ENCODE measurements at regions not wholly inside any gene's neighbourhood (a gene's known extent, or its start where the extent isn't known, plus 50 kb on each side); places are given as distances from the start of the nearest gene placed in this dataset.

DNA sequence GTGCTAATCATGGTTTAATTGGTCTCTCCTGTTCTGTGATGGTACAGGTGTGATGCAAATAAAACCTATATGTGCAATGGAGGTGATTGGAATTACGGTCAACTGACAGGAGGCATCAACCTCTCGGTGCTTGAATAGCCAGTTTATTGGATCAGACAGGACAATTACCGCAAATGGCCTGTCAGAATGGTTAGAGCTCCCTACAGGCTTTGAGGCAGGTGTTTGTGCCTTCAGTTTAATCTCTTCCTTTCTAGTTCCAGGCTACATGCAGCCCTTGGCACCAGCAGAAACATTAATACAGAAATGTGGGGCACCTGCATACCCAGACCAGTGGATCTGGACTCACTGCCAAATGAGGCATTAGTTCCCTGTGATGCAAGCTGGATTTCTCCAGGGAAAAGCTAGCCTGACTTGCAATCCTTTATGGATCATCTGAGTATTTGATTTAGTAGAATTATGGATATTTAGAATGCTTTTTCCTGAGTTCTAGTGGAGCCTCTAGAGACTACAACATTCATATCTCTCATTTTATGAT, 128.6 kb downstream of the MAT2B start:
- TF ChIP-seq MYC (IDR thresholded peaks at IDR 0.05; ENCODE audit: low read depth, low read length) (no peak), GATA2 (IDR thresholded peaks at IDR 0.05; ENCODE audit: insufficient read depth, insufficient read length, low read depth, low read length) (no peak), FOS (IDR thresholded peaks at IDR 0.05; ENCODE audit: borderline replicate concordance, insufficient read depth, low read length) (no peak), JUN (IDR thresholded peaks at IDR 0.05; ENCODE audit: borderline replicate concordance, insufficient read depth, insufficient read length, low read depth) (no peak), POLR2A (IDR thresholded peaks at IDR 0.05; ENCODE audit: low read depth, low read length) (no peak), EZH2 (IDR thresholded peaks at IDR 0.05; ENCODE audit: borderline replicate concordance, low read depth, low read length, severe bottlenecking) (no peak), POLR2AphosphoS5 (IDR thresholded peaks at IDR 0.05; ENCODE audit: insufficient read depth, low read depth, low read length) (no peak)
- TF ChIP-seq, protein P1, sequence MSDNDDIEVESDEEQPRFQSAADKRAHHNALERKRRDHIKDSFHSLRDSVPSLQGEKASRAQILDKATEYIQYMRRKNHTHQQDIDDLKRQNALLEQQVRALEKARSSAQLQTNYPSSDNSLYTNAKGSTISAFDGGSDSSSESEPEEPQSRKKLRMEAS (IDR thresholded peaks at IDR 0.05; ENCODE audit: insufficient read depth, insufficient read length), result no peak
- TF ChIP-seq, protein P2, sequence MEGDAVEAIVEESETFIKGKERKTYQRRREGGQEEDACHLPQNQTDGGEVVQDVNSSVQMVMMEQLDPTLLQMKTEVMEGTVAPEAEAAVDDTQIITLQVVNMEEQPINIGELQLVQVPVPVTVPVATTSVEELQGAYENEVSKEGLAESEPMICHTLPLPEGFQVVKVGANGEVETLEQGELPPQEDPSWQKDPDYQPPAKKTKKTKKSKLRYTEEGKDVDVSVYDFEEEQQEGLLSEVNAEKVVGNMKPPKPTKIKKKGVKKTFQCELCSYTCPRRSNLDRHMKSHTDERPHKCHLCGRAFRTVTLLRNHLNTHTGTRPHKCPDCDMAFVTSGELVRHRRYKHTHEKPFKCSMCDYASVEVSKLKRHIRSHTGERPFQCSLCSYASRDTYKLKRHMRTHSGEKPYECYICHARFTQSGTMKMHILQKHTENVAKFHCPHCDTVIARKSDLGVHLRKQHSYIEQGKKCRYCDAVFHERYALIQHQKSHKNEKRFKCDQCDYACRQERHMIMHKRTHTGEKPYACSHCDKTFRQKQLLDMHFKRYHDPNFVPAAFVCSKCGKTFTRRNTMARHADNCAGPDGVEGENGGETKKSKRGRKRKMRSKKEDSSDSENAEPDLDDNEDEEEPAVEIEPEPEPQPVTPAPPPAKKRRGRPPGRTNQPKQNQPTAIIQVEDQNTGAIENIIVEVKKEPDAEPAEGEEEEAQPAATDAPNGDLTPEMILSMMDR (IDR thresholded peaks at IDR 0.05; ENCODE audit: extremely low read depth in 1 of 2, insufficient read depth in 1 of 2, low read depth in 1 of 2, low read length in 2 of 2), result no peak
- CTCF ChIA-PET, result no interaction called here
- Histone ChIP-seq H3K9me1 (replicated peaks; ENCODE audit: control insufficient read depth, extremely low read depth, insufficient read depth, low read length) (no peaks in the 10 kb centered on the region), H2AFZ (ENCODE audit: low read depth, low read length) (no peak overlapping the region), H4K20me1 (replicated peaks; ENCODE audit: control insufficient read depth, extremely low read depth, insufficient read depth, low read length) (no peaks in the 10 kb centered on the region), H3K4me2 (ENCODE audit: insufficient read depth, low read length) (no peak overlapping the region), H3K27ac (ENCODE audit: insufficient read depth, low read depth, low read length) (no peak overlapping the region), H3K27me3 (ENCODE audit: control insufficient read depth in 2 of 2, insufficient read depth in 2 of 2, low read length in 2 of 2) (no peaks in the 10 kb centered on the region), H3K4me3 (replicated peaks in 1 of 3; ENCODE audit: insufficient read depth in 1 of 3, low read depth in 1 of 3, low read length in 3 of 3) (no peak overlapping the region), H3K79me2 (ENCODE audit: control insufficient read depth, insufficient read depth, low read length) (no peaks in the 10 kb centered on the region), H3K36me3 (ENCODE audit: control insufficient read depth in 2 of 2, extremely low read depth in 1 of 2, insufficient read depth in 2 of 2, low read length in 2 of 2) (no peaks in the 10 kb centered on the region), H3K9ac (replicated peaks; ENCODE audit: extremely low read depth, insufficient read depth, low read length) (no peak overlapping the region), H3K9me3 (replicated peaks; ENCODE audit: control insufficient read depth, insufficient read depth, low read length) (no peaks in the 10 kb centered on the region), H3K4me1 (ENCODE audit: control insufficient read depth, extremely low read depth, insufficient read depth, low read length) (no peaks in the 10 kb centered on the region)
- POLR2A ChIA-PET, result no interaction called here
- DNase-seq (ENCODE audit: low read depth, low spot score), result no peak
- intact Hi-C loops (cut with micrococcal nuclease) (no loop called here), dilution Hi-C loops (cut with MboI; ENCODE audit: extremely low pct_ligation_motif_present, low sequenced_read_pairs) (no loop called here)
- no peak for FAIRE-seq
- no TSS peak for BruUV-seq (replicated peaks)

All from endothelial cell of umbilical vein (primary cell).